Osteocyte (in vitro differentiated cells): ENCODE measurements at regions not wholly inside any gene's neighbourhood (a gene's known extent, or its start where the extent isn't known, plus 50 kb on each side); places are given as distances from the start of the nearest gene placed in this dataset.

Experiments used
- DNase-seq: peaks from one replicate; pipeline ENCODE4 v3.0.0; 2021; ENCODE audit warnings: mixed read lengths; ENCODE audit not compliant: unreplicated experiment; ENCODE audit errors: extremely low spot score
- H3K27ac Mint-ChIP-seq: one replicate; pipeline ENCODE4 v1.8.0; 2021; ENCODE audit warnings: mild to moderate bottlenecking, mixed read lengths; ENCODE audit not compliant: unreplicated experiment
- H3K27me3 Mint-ChIP-seq: one replicate; pipeline ENCODE4 v1.8.0; 2021; ENCODE audit warnings: mixed read lengths; ENCODE audit not compliant: unreplicated experiment
- H3K36me3 Mint-ChIP-seq: one replicate; pipeline ENCODE4 v1.8.0; 2021; ENCODE audit warnings: mixed read lengths; ENCODE audit not compliant: unreplicated experiment
- H3K4me1 Mint-ChIP-seq: one replicate; pipeline ENCODE4 v1.8.0; 2021; ENCODE audit warnings: mixed read lengths; ENCODE audit not compliant: unreplicated experiment
- H3K4me3 Mint-ChIP-seq: one replicate; pipeline ENCODE4 v1.8.0; 2021; ENCODE audit warnings: mild to moderate bottlenecking, moderate library complexity, mixed read lengths; ENCODE audit not compliant: unreplicated experiment
- H3K9me3 Mint-ChIP-seq: one replicate; pipeline ENCODE4 v1.8.0; 2021; ENCODE audit warnings: mixed read lengths; ENCODE audit not compliant: unreplicated experiment
- CTCF ChIP-seq: fragments of 200-600 bp; sonication (generic); IDR thresholded peaks from 2 replicates; pipeline ENCODE4 v1.5.0; 2021; ENCODE audit warnings: antibody characterized with exemption, mild to moderate bottlenecking, moderate library complexity

GRCh38 chr3:134709561-134710312 lies 58.9 kb upstream of the KY start:
- Mint-ChIP-seq H3K27ac (no peak overlapping the region), H3K4me1 (peaks cover 9% of the 10 kb centered on the region), H3K4me3 (no peak overlapping the region), H3K9me3 (no peaks in the 10 kb centered on the region), H3K27me3 (no peaks in the 10 kb centered on the region), H3K36me3 (no peaks in the 10 kb centered on the region)
- no peak for DNase-seq
- no peak for TF ChIP-seq CTCF

- TF ChIP-seq CTCF = no peak
- H3K4me3 Mint-ChIP-seq = no peak overlapping the region
- H3K27ac Mint-ChIP-seq = no peak overlapping the region
- H3K4me1 Mint-ChIP-seq = peaks cover 9% of the 10 kb centered on the region
- no peaks in the 10 kb centered on the region for H3K27me3 Mint-ChIP-seq
- H3K36me3 Mint-ChIP-seq = no peaks in the 10 kb centered on the region
- H3K9me3 Mint-ChIP-seq = no peaks in the 10 kb centered on the region
- DNase-seq = no peak
These were observed 59.5 kb upstream of the KY start for GRCh38 chr3:134710313-134710680.

GRCh38 chr3:134711284-134711683 lies 60.5 kb upstream of the KY start:
- DNase-seq = no peak
- Mint-ChIP-seq H3K9me3 (no peaks in the 10 kb centered on the region), H3K4me3 (no peak overlapping the region), H3K4me1 (peaks cover 9% of the 10 kb centered on the region), H3K27me3 (no peaks in the 10 kb centered on the region), H3K36me3 (no peaks in the 10 kb centered on the region), H3K27ac (no peak overlapping the region)
- no peak for TF ChIP-seq CTCF

- Mint-ChIP-seq H3K27me3 (peaks cover 3% of the 10 kb centered on the region), H3K9me3 (no peaks in the 10 kb centered on the region), H3K4me3 (no peak overlapping the region), H3K4me1 (peaks cover 7% of the 10 kb centered on the region), H3K27ac (no peak overlapping the region), H3K36me3 (no peaks in the 10 kb centered on the region)
- TF ChIP-seq CTCF = no peak
- DNase-seq = no peak
These were observed 62.8 kb upstream of the KY start for GRCh38 chr3:134713671-134714070.

GRCh38 chr3:134718726-134719125 lies 67.9 kb upstream of the KY start:
- peaks cover 30% of the 10 kb centered on the region for H3K27me3 Mint-ChIP-seq

More at GRCh38 chr3:134718726-134719125, 67.9 kb upstream of the KY start:
- Mint-ChIP-seq H3K36me3 (no peaks in the 10 kb centered on the region), H3K27ac (no peak overlapping the region), H3K4me1 (no peaks in the 10 kb centered on the region), H3K9me3 (no peaks in the 10 kb centered on the region), H3K4me3 (no peak overlapping the region)
- no peak for DNase-seq
- no peak for TF ChIP-seq CTCF
